ENCODE measurements at regions not wholly inside any gene's neighbourhood (a gene's known extent, or its start where the extent isn't known, plus 50 kb on each side); places are given as distances from the start of the nearest gene placed in this dataset.

- TF ChIP-seq, protein P1, sequence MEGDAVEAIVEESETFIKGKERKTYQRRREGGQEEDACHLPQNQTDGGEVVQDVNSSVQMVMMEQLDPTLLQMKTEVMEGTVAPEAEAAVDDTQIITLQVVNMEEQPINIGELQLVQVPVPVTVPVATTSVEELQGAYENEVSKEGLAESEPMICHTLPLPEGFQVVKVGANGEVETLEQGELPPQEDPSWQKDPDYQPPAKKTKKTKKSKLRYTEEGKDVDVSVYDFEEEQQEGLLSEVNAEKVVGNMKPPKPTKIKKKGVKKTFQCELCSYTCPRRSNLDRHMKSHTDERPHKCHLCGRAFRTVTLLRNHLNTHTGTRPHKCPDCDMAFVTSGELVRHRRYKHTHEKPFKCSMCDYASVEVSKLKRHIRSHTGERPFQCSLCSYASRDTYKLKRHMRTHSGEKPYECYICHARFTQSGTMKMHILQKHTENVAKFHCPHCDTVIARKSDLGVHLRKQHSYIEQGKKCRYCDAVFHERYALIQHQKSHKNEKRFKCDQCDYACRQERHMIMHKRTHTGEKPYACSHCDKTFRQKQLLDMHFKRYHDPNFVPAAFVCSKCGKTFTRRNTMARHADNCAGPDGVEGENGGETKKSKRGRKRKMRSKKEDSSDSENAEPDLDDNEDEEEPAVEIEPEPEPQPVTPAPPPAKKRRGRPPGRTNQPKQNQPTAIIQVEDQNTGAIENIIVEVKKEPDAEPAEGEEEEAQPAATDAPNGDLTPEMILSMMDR (conservative IDR thresholded peaks at IDR 0.05), result peak; percentile 85
- H3K27ac ChIP-seq, result no peak overlapping the region
Measured at GRCh38 chr1:185681034-185681633, 53.1 kb upstream of the HMCN1 start.

- no peak overlapping the region for H3K27ac ChIP-seq
- TF ChIP-seq, protein P1 (conservative IDR thresholded peaks at IDR 0.05), result no peak
Measured at GRCh38 chr1:185680453-185680852, 53.7 kb upstream of the HMCN1 start.

DNA sequence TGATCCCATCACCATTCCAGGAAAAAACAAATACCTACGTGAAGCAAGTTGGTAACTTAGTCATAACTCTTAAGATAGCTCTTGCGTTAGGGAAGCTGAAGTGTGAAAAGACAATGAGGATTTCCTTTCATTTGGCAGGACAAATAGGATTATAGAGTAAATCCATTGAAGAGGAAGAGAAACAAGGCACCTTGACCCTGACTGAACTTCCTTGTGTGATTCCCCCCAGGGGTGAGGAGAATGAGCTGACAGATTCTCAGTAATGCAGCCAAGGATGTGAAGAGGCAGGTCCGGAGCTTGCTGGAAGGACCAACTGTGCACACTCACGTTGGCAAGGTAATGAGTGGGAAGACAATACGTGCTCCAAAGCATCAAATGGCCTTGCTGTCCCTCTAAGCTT lies 55.0 kb upstream of the HMCN1 start:
- TF ChIP-seq, protein P1 (conservative IDR thresholded peaks at IDR 0.05), result no peak
- no peak overlapping the region for H3K27ac ChIP-seq

DNA sequence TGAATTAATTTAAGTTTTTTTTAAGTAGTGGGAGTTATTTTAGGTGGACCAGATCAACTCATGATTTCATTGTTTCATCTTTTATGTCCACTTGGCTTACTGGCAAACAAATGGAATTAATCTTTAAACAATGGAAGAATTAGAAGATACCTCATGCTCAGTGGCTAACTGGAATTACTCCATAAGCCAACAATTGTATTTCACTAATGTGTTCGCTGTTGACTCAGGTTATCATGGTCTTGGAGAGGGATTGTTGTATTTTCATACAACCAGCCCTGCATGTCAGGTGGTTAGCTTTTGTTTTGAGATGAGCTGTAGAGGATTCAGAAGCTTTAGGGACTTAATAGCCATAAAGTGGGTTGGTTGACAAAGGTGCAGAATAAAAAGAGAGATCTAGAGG lies 57.2 kb upstream of the HMCN1 start:
- no peak overlapping the region for H3K27ac ChIP-seq
- TF ChIP-seq, protein P1 (conservative IDR thresholded peaks at IDR 0.05), result no peak

- TF ChIP-seq, protein P1 (conservative IDR thresholded peaks at IDR 0.05), result no peak
Measured at GRCh38 chr1:185674201-185674600, 60.0 kb upstream of the HMCN1 start.

GRCh38 chr1:185672719-185673360 lies 61.4 kb upstream of the HMCN1 start:
- TF ChIP-seq, protein P1 (conservative IDR thresholded peaks at IDR 0.05), result no peak
- no peak overlapping the region for H3K27ac ChIP-seq

More at GRCh38 chr1:185674201-185674600, 60.0 kb upstream of the HMCN1 start:
- H3K27ac ChIP-seq, result no peak overlapping the region

DNA sequence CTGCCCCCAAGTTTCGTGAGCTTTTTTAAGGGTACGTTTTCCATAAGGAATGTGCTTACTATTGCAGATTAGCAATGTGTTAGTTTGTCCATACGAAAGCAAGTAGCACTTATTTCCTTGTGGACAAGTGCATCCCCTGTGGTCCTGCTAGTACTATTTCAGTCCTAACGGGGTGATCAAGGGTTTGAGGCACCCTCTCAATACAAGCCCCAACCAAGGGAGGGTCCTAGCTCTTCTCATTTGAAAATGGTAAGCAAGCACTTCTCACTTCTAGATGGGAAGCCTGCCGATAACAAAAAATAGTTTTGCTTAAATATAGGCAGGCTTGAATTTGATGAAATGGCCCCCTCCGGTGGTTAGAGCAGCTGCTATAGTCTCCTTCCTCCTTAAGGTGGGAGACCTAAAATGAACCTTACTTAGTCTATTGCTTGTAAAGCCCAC lies 64.0 kb upstream of the HMCN1 start:
- H3K27ac ChIP-seq, result no peak overlapping the region
- TF ChIP-seq, protein P1 (conservative IDR thresholded peaks at IDR 0.05), result peak; percentile 78
